GM18870 (cell line): ENCODE measurements at regions not wholly inside any gene's neighbourhood (a gene's known extent, or its start where the extent isn't known, plus 50 kb on each side); places are given as distances from the start of the nearest gene placed in this dataset.
"Not testable (repeated sequence)": the region's sequence is repeated elsewhere in the genome, so short reads cannot be mapped to it uniquely, and the experiment has no call there.

Experiments
- ATAC-seq: cut with Tn5 transposase; IDR thresholded peaks from one replicate; pipeline ENCODE4 v1.9.1; 2021; ENCODE audit warnings: moderate library complexity; ENCODE audit not compliant: unreplicated experiment

DNA sequence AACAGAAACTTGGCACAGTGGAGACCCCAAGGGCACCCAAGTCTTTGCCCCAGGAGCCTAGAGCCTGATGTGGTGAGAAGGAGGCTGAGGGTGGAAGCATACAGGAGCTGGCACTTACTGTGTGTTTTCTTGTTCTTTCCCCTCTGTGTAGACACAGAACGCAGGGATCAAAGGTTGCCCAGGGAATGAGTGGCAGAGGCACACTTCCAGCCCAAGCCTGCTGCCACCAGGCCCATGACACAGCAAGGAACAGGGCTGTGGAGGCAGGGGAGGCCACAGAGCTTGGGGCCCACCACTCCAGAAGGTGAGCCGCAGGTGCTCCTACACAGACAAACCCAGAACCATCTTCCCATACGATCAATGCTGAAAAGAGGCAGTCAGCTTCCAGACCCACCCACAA, 73.9 kb upstream of the S1PR3 start:
- no peak for ATAC-seq

DNA sequence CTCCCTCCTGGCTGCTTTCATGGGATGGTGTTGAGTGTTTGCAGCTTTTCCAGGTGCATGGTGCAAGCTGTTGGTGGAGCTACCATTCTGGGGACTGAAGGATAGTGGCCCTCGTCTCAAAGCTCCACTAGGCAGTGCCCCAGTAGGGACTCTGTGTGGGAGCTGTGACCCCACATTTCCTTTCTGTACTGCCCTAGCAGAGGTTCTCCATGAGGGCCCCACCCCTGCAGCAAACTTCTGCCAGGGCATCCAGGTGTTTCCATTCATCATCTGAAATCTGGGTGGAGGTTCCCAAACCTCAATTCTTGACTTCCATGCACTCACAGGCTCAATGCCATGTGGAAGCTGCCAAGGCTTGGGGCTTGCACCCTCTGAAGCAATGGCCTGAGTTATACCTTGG, 72.7 kb upstream of the S1PR3 start:
- ATAC-seq, result not testable (repeated sequence)

DNA sequence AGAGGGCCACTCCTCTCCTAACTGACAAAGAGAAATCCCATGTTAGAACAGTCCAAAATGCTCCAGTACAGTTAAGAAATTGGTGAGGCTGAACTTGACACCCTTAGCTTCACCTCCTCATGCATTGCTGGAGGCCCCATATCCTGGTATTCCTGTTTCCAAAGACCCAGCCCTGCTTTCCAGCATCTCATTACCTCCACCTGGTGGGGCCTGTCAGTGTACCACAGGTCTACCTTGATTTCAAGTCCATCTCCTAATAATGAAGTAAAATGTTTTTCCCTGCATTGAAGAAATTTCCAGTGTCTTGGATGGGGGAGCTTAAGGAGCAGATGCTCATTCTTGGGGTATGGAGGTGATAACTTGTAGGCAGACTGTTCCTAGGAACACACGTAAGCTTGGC, 70.6 kb upstream of the S1PR3 start:
- no peak for ATAC-seq

DNA sequence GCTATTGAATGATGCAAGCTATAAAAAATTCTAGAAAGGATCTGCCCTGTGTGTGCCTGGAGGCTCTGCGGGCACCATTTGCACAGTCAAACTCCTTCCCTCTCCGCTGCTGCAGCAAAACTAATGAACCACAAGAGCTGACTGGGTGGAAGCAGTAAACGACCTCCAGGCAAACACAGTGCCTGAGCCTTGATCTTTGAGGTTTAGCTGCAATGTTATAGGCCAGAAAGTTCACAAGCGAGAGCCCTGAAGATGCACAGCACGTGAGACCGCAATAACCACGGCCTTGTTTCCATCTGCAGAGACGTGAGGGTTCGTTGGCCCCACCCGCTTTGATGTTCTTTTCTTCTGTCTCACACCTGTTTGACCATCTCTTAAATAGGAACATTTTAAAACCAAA, 69.2 kb upstream of the S1PR3 start:
- ATAC-seq, result no peak

DNA sequence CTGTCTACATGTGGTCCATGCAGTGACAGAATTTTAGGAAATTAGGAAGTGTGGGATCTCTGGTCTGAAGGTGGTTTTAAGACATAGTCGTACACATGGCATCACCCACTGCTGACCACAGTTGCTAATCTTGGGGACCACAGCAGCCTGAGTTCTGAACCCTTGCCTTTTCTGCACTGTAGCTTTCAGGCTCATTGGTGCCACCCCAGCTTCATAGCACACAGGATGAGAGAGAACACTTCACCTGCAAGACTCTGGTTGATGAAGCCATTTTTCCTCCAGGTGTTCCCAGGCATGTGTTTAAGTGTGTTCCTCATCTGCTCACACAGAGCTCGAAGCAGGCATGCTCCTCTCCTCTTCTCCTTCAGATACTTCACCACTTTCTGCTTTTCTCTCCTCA, 68.2 kb upstream of the S1PR3 start:
- ATAC-seq, result no peak

DNA sequence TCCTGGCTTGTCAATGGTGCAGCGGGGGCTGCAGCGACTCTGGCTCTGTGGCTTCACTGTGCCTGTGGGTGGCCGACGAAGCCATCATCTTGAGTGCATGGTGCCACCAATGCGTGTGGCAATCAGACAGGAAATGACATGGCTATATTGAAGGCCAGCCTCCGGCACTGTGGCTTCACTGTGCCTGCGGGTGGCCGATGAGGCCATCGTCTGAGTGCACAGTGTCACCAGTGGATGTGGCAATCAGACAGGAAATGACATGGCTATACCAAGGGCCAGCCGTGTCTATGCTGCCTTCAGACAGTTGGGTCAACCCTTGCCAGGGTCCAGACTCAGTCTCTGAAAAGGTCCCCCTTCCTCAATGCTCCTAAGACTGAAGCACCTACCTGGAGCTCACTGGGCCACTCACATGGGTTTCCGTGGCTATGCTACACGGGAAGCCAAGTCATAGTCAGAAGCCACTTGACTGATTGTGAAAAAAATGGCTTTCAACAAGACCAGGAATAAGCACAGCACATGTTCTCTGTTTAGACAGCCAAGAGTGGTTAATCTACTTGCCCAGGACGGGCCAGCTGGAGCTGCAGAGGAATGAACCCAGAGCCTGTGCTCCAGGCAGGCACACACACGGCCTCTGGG, 67.5 kb upstream of the S1PR3 start:
- ATAC-seq, result no peak

DNA sequence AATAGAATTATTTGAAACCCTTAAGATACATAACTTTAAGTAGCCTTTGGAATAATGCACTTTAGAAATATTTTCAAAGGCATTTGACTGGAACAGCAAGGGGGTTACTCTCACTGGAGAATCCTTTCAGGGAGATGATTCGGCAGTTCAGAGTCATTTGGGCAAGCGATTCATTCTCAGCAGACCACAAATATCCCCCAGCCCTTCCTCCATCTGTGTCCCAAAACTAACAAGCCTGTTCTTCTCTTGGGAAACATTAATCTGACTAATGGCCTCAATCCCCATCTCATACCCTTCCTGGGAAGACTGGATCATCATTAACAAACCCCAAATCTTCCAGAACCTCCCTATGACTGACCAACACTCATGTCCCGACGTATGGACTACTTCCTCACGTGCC, 65.8 kb upstream of the S1PR3 start:
- ATAC-seq, result no peak

DNA sequence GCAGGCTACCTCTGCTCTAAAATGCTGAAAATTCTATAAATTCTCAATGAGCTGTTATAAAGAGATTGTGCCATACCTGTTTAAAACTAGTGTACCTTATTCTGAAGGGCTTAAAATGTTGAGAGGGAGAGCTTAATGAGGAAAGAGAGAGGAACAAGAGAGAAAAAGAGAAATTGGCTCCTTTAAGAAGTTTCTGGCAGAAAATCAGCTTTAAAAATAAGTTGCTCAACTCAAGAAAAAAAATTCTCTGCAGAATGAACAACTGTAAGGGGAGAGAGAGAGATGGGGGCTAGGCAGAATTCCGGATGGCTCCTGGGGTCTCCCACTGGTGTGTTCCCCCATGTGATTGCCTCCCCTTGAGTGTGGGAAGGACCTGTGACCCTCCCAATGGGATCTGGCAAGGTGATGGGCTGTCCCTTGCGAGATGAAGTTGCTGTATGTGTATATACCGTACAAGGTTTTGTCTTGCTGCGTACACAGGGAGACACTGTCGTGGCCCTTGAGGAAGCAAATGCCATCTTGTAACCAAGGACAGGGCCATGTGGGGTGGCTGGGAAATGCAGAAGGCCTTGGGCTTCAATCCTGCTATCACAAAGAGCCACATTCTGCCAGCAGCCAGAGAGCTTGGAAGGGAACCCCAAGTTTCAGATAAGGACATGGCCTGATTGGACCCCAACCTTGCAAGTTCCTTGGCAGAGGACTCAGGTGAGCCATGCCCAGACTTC, 64.3 kb upstream of the S1PR3 start:
- no peak for ATAC-seq

DNA sequence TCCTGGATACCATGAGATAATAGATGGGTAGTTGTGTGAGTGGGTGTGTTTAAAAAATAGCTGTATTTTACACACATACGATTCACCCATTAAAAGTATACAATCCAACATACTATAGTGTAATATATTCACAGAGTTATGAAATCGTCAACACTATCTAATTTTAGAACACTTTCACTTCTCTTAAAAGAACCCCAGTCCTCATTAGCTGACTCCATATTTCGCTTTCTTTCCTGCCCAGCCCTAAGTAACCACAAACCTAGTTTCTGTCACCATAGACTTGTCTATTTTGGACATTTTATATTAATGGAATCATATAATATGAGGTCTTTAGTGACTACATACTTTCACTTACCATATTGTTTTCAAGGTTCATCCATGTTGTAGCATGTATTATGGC, 63.8 kb upstream of the S1PR3 start:
- no peak for ATAC-seq

DNA sequence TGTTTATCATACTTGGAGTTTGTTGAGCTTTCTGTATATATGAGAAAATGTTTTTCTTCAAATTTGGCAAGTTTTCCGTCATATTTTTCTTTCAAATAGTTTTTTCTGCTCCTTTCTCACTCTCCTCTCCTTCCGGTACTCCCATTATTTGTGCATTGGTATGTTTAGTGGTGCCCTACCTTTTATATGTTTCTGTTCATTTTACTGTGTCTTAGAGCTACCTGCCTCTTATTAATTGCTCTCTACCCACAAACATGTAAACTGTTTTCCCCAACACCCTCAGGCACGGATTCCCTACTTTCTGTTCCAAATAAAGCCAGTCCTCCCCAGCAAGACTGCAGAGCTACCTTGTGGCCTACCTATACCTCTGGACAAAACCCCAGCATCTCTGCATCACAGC, 60.6 kb upstream of the S1PR3 start:
- ATAC-seq, result no peak

DNA sequence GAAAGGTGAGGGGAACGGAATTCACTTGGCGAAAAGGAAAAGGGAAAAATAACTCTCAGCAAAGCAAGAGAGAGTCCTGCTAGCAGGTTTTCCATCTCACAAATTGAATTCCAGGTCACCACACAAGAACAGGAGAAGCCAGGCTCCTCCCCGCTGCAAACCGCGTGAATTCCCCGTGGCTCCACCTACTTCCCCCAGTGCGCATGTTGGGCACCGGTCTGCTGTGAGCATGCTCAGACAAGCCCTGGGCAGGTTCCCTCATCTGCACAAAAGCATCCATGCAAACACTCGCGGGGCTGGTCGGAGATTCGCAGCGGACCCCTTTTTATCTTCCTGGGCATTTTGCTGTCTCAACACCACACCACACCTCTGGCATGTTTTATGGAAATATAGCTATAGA, 58.5 kb upstream of the S1PR3 start:
- ATAC-seq, result no peak

DNA sequence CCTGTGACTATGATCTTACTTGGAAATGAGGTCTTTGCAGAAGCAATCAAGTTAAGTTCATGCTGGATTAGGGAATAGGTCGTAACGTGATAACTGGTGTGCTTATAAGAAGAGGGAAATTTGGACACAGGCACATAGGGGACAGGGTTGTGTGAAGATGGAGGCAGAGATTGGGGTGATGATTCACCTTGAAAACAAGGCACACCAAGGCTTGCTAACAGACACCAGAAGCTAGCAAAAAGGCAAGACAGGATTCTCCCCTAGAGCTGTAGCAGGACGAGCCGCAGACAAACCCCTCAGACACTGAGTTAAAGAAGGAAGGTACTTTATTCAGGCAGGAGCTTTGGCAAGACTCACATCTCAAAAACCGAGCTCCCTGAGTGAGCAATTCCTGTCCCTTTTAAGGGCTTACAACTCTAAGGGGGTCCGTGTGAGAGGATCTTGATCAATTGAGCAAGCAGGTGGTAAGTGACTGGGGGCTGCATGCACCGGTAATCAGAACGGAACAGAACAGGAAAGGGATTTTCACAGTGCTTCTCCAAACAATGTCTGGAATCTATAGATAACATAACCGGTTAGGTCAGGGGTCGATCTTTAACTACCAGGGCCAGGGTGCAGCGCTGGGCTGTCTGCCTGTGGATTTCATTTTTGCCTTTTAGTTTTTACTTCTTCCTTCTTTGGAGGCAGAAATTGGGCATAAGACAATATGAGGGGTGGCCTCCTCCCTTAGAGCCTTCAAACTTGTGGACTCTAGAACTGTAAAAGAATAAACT, 57.5 kb upstream of the S1PR3 start:
- no peak for ATAC-seq

DNA sequence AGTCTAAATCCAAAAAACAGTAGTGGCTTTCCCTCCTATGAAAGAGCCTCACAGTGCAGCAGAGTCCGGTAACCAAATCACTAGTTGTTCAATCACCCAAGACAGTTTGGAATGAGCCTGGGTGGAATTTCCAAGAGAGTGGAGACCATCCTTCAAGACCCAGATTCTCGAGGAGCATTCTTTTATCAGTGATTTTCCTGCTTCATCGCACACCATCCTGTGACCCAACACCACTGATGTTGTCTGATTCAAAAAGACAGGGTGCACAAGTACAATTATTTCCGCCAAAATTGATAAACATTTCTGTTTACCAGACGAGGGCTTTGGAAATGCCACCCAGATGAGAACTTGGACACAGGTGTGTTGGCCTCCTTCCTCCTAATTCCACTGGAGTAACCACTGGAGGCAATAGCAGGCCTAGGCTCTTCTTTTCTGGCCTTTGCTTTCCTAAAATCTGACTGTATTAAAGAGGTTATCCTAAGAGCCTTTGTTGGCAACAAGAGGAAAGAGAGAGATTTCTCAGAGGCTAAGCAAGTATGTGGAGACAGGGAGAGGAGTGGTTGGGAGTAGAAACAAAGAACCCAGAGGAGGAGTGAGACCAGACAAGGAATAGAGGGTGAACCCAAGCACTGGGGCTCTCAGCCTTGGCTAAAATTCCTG, 56.3 kb upstream of the S1PR3 start:
- ATAC-seq, result no peak

DNA sequence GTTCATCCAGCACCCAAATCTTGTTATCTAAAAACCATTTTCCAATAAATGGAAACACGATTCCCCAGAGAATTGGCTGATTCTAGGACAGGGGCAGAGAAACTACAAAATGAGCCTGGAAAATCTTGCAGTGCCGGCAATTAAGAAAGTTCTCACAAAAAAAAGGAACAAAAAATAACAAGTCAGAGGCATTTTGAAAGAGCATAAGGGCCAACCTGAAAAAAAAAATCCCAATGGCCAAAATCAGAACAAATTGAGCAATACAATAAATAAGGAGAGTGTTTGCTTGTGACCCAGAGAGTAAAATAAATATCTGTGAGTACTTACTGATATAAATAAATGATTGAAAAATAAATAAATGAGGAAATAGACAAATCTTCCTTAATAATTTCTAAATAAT, 55.1 kb upstream of the S1PR3 start:
- ATAC-seq, result no peak

DNA sequence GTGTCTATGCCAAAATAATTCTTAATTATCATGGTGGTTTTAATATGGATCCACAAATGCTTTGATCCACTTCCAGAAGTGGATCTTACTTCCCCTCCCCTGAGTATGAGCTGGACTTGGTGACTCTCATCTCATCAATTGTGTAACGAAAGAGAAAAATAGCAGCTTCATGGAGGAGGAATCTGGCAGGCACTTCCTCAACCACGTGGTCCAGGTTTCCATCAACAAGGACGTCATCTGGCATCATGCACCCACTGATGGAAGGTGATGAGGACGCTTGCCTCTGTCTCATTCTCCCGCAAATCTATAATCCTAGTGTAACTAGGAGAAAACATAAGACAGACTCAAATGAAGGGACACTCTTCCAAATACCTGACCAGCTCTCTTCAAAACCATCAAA, 54.6 kb upstream of the S1PR3 start:
- no peak for ATAC-seq

DNA sequence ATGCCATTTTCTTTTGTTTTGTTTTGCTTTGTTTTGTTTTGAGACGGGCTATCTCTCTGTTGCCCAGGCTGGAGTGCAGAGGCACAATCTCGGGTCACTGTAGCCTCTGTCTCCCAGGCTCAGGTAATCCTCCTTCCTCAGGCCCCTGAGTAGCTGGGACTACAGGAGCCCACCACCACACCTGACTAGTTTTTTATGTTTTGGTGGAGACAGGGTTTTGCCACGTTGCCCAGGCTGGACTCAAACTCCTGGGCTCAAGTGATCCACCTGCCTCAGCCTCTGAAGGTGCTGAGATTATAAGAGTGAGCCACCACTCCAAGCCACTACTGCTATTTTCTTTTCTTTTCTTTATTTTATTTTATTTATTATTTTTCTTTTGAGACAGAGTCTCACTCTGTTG, 54.0 kb upstream of the S1PR3 start:
- no peak for ATAC-seq

DNA sequence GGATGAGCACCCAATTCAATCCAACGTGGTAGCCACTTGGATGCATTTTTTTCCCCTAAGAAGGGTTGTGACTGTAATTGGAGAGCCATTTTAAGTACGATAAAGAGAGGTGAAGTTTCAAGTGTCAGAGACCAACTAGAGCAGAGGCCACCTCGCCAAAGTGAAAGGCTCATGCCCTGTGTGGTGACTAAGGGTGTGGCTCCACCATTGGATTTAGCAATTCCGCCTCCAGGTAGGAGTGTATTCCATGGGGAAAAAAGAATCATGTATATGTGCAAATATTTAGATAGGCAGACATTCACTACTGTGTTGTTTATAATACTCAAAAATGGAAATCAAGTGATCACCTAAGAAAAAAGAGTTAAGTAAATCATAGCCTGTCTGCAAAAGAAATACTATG, 53.1 kb upstream of the S1PR3 start:
- no peak for ATAC-seq
